HepG2 (cell line): ENCODE measurements at regions not wholly inside any gene's neighbourhood (a gene's known extent, or its start where the extent isn't known, plus 50 kb on each side); places are given as distances from the start of the nearest gene placed in this dataset.
"Not testable (repeated sequence)": the region's sequence is repeated elsewhere in the genome, so short reads cannot be mapped to it uniquely, and the experiment has no call there.

ENCODE experiments used
- ATAC-seq: fragments of 200-7000 bp; cut with Tn5 transposase; 3 replicates; pipeline ENCODE4 v1.9.1; 2020; ENCODE audit warnings: mild to moderate bottlenecking, moderate library complexity
- BruUV-seq: library from RNA; stranded (reverse); fragments of 400-500 nt; replicated peaks from 2 replicates; lab custom pipeline; 2021; lab: Mats Ljungman, UMichigan
- CTCF ChIA-PET: fragments of 300-600 bp; formaldehyde crosslinking; extraction: SDS; loops from one replicate; lab custom pipeline; 2021; ENCODE audit warnings: low total read pairs, inconsistent platforms, low intra/inter-chr PET ratio; lab: Yijun Ruan, JAX
- POLR2A ChIA-PET: fragments of 350-600 bp; sonication (Branson Sonifier 250); formaldehyde crosslinking; loops from one replicate; lab custom pipeline; 2020; ENCODE audit warnings: antibody characterized with exemption, inconsistent platforms; lab: Yijun Ruan, JAX
- DNase-seq: peaks from one replicate; pipeline ENCODE4 v3.0.0-alpha.2; 2015; ENCODE audit warnings: low spot score
- FAIRE-seq: peaks from 3 replicates; lab custom pipeline; 2011; peaks lifted over from hg19 to GRCh38; lab: Jason Lieb, UNC
- H2AFZ ChIP-seq: one replicate; pipeline ENCODE4 v1.6.1; 2011; ENCODE audit warnings: low read length, inconsistent platforms
- H3K27ac ChIP-seq: fragments of 300-600 bp; 3 replicates; pipeline ENCODE4 v1.8.0; 2011; ENCODE audit warnings: mixed run types, mild to moderate bottlenecking, mixed read lengths, low read length, inconsistent platforms; ENCODE audit not compliant: insufficient read depth; ENCODE audit errors: extremely low read length
- H3K27me3 ChIP-seq, 2 experiments: fragments of 200-600 bp in 1 of 2; 2 replicates in 1 of 2; 3 replicates in 1 of 2; pipeline versions ENCODE4 v1.6.0 to v1.8.0; 2011; ENCODE audit warnings: low read length in 2 of 2, mild to moderate bottlenecking in 2 of 2, moderate library complexity in 2 of 2, inconsistent platforms in 1 of 2; ENCODE audit not compliant: insufficient read depth in 2 of 2, control insufficient read depth in 1 of 2
- H3K36me3 ChIP-seq, 2 experiments: fragments of 200-600 bp in 1 of 2; replicated peaks in 1 of 2; 2 replicates in 1 of 2; 3 replicates in 1 of 2; pipeline versions ENCODE4 v1.5.1 to v1.8.0; 2011; ENCODE audit warnings: low read length in 2 of 2, inconsistent platforms in 1 of 2; ENCODE audit not compliant: insufficient read depth in 2 of 2, control insufficient read depth in 1 of 2
- H3K4me1 ChIP-seq: 2 replicates; pipeline ENCODE4 v1.5.1; 2012; ENCODE audit warnings: low read length, inconsistent platforms; ENCODE audit not compliant: insufficient read depth
- H3K4me2 ChIP-seq: 2 replicates; pipeline ENCODE4 v1.6.0; 2011; ENCODE audit warnings: low read depth, low read length, inconsistent platforms
- H3K4me3 ChIP-seq, 3 experiments: fragments of 200-600 bp in 1 of 3; sonication (generic), shearing (Covaris generic) in 1 of 3; replicated peaks in 1 of 3; 2 replicates each; pipeline ENCODE4 v1.5.1; 2011 to 2016; ENCODE audit warnings: low read length in 3 of 3, inconsistent platforms in 2 of 3, low read depth in 2 of 3, mild to moderate bottlenecking in 2 of 3, control low read depth in 1 of 3, mixed read lengths in 1 of 3; ENCODE audit not compliant: insufficient read depth in 1 of 3
- H3K79me2 ChIP-seq: one replicate; pipeline ENCODE4 v1.6.1; 2011; ENCODE audit warnings: low read length, inconsistent platforms; ENCODE audit not compliant: insufficient read depth
- H3K9ac ChIP-seq: 2 replicates; pipeline ENCODE4 v1.6.0; 2011; ENCODE audit warnings: mild to moderate bottlenecking, low read depth, low read length, inconsistent platforms; ENCODE audit not compliant: insufficient read depth
- H3K9me3 ChIP-seq: 2 replicates; pipeline ENCODE4 v1.5.1; 2012; ENCODE audit warnings: mild to moderate bottlenecking, low read length
- H4K20me1 ChIP-seq: 2 replicates; pipeline ENCODE4 v1.6.0; 2011; ENCODE audit warnings: inconsistent platforms, mild to moderate bottlenecking, low read length, moderate library complexity; ENCODE audit not compliant: insufficient read depth
- MXD4 ChIP-seq: IDR thresholded peaks from 2 replicates; pipeline ENCODE4 v1.6.1; 2016; ENCODE audit warnings: mild to moderate bottlenecking, missing biosample characterization, missing genetic modification reagents
- REST ChIP-seq, 2 experiments: IDR thresholded peaks; 2 replicates each; pipeline ENCODE4 v1.6.1; 2011 to 2012; ENCODE audit warnings: low read length in 2 of 2, borderline replicate concordance in 1 of 2, low read depth in 1 of 2, mild to moderate bottlenecking in 1 of 2, moderate library complexity in 1 of 2
- WGBS: methylation state at CpG from one replicate; pipeline ENCODE4 v1.1.6; 2017; ENCODE audit warnings: low lambda C conversion rate; 5-methylcytosine and 5-hydroxymethylcytosine counted together
- in situ Hi-C: cut with HindIII; loops from 2 replicates; pipeline ENCODE4 v1.10.0; 2017; ENCODE audit warnings: low pct_unique_long_range_greater_than_20kb; ENCODE audit not compliant: extremely low pct_ligation_motif_present
- intact Hi-C: fragments of 100-400 bp; cut with micrococcal nuclease; formaldehyde crosslinking; loops from one replicate; pipeline ENCODE4 v1.10.0; 2022; ENCODE audit not compliant: unreplicated experiment

GRCh38 chr4:13750594-13750993 lies 123.1 kb upstream of the BOD1L1 start:
- Histone ChIP-seq H3K4me3 (no peak overlapping the region), H3K9ac (no peak overlapping the region), H3K79me2 (no peaks in the 10 kb centered on the region), H3K27me3 (no peaks in the 10 kb centered on the region), H3K4me2 (no peak overlapping the region), H2AFZ (no peak overlapping the region), H3K9me3 (peaks cover 11% of the 10 kb centered on the region; the same call in 1 of the 2 replicates), H3K36me3 (no peaks in the 10 kb centered on the region), H4K20me1 (no peaks in the 10 kb centered on the region), H3K27ac (no peak overlapping the region), H3K4me1 (no peaks in the 10 kb centered on the region)
- CTCF ChIA-PET, result no interaction called here
- FAIRE-seq (no peak), ATAC-seq (no peak), DNase-seq (no peak)
- POLR2A ChIA-PET, result no interaction called here
- in situ Hi-C loops, result no loop called here
- no peak for TF ChIP-seq MXD4 (CRISPR knock-in tag)
- TF ChIP-seq REST (IDR thresholded peaks at IDR 0.05; ENCODE audit: borderline replicate concordance in 1 of 2, low read depth in 1 of 2, low read length in 2 of 2), result no peak
- no TSS peak for BruUV-seq
- intact Hi-C loops, result loop anchor here (10.0 kb wide), 1 partner anchor 1754 kb away; no protein-coding TSS in a partner anchor
- 2% methylated on average over 2 of the region's 2 CpGs for WGBS

- ATAC-seq, H3K27ac ChIP-seq, H3K27me3 ChIP-seq, H3K9ac ChIP-seq, H3K36me3 ChIP-seq, BruUV-seq, DNase-seq, POLR2A ChIA-PET, H2AFZ ChIP-seq, in situ Hi-C loops, CTCF ChIA-PET, H3K4me1 ChIP-seq, H4K20me1 ChIP-seq, H3K79me2 ChIP-seq, intact Hi-C loops, FAIRE-seq, H3K4me2 ChIP-seq, H3K4me3 ChIP-seq: not testable (repeated sequence)
- peaks cover 79% of the 10 kb centered on the region for H3K9me3 ChIP-seq
- WGBS, result 91% methylated on average over 15 of the region's 25 CpGs
Observed at GRCh38 chr4:13761581-13761980, 134.1 kb upstream of the BOD1L1 start.
